GM21447 (cell line): ENCODE measurements at regions not wholly inside any gene's neighbourhood (a gene's known extent, or its start where the extent isn't known, plus 50 kb on each side); places are given as distances from the start of the nearest gene placed in this dataset.
"Not testable (repeated sequence)": the region's sequence is repeated elsewhere in the genome, so short reads cannot be mapped to it uniquely, and the experiment has no call there.

Source experiments
- ATAC-seq: cut with Tn5 transposase; IDR thresholded peaks from one replicate; pipeline ENCODE4 v1.9.1; 2021; ENCODE audit not compliant: unreplicated experiment

- ATAC-seq, result no peak
These were observed 386.6 kb downstream of the BUD13 start for GRCh38 chr11:116386118-116386699.

GRCh38 chr11:116384876-116385275 lies 387.9 kb downstream of the BUD13 start:
- no peak for ATAC-seq

GRCh38 chr11:116384407-116384806 lies 388.4 kb downstream of the BUD13 start:
- no peak for ATAC-seq

- ATAC-seq, result no peak
These were observed 393.5 kb downstream of the BUD13 start for GRCh38 chr11:116379185-116379828.

GRCh38 chr11:116376547-116376946 lies 396.2 kb downstream of the BUD13 start:
- ATAC-seq, result no peak

- ATAC-seq, result no peak
These were observed 396.7 kb downstream of the BUD13 start for GRCh38 chr11:116376054-116376453.

- ATAC-seq, result no peak
These were observed 397.6 kb downstream of the BUD13 start for GRCh38 chr11:116375221-116375620.

- ATAC-seq, result no peak
These were observed 398.7 kb downstream of the BUD13 start for GRCh38 chr11:116374085-116374484.

GRCh38 chr11:116373104-116373944 lies 399.5 kb downstream of the BUD13 start:
- ATAC-seq, result no peak

GRCh38 chr11:116371146-116371545 lies 401.6 kb downstream of the BUD13 start:
- ATAC-seq, result no peak

- ATAC-seq, result no peak
These were observed 404.0 kb downstream of the BUD13 start for GRCh38 chr11:116368784-116369183.

GRCh38 chr11:116366980-116367645 lies 405.7 kb downstream of the BUD13 start:
- no peak for ATAC-seq

GRCh38 chr11:116366451-116366850 lies 406.3 kb downstream of the BUD13 start:
- ATAC-seq, result no peak

GRCh38 chr11:116364925-116365324 lies 407.9 kb downstream of the BUD13 start:
- ATAC-seq, result not testable (repeated sequence)

GRCh38 chr11:116364348-116364747 lies 408.4 kb downstream of the BUD13 start:
- no peak for ATAC-seq

GRCh38 chr11:116360221-116360941 lies 412.4 kb downstream of the BUD13 start:
- no peak for ATAC-seq

GRCh38 chr11:116357784-116358544 lies 414.8 kb downstream of the BUD13 start:
- ATAC-seq, result no peak

GRCh38 chr11:116356451-116356850 lies 416.3 kb downstream of the BUD13 start:
- ATAC-seq, result no peak

GRCh38 chr11:116355104-116355503 lies 417.7 kb downstream of the BUD13 start:
- ATAC-seq, result no peak

- no peak for ATAC-seq
These were observed 419.2 kb downstream of the BUD13 start for GRCh38 chr11:116353589-116353988.
